ENCODE measurements at regions not wholly inside any gene's neighbourhood (a gene's known extent, or its start where the extent isn't known, plus 50 kb on each side); places are given as distances from the start of the nearest gene placed in this dataset.

- no peak for TF ChIP-seq CSDC2 (CRISPR knock-in tag; IDR thresholded peaks at IDR 0.05)
- TF ChIP-seq, protein P1, sequence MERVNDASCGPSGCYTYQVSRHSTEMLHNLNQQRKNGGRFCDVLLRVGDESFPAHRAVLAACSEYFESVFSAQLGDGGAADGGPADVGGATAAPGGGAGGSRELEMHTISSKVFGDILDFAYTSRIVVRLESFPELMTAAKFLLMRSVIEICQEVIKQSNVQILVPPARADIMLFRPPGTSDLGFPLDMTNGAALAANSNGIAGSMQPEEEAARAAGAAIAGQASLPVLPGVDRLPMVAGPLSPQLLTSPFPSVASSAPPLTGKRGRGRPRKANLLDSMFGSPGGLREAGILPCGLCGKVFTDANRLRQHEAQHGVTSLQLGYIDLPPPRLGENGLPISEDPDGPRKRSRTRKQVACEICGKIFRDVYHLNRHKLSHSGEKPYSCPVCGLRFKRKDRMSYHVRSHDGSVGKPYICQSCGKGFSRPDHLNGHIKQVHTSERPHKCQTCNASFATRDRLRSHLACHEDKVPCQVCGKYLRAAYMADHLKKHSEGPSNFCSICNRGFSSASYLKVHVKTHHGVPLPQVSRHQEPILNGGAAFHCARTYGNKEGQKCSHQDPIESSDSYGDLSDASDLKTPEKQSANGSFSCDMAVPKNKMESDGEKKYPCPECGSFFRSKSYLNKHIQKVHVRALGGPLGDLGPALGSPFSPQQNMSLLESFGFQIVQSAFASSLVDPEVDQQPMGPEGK (CRISPR knock-in tag; IDR thresholded peaks at IDR 0.05; ENCODE audit: borderline replicate concordance): no peak
- no peak for TF ChIP-seq ZFP3 (CRISPR knock-in tag; IDR thresholded peaks at IDR 0.05)
- TF ChIP-seq ZFP30 (CRISPR knock-in tag; IDR thresholded peaks at IDR 0.05): no peak
- TF ChIP-seq SNAI2 (CRISPR knock-in tag; IDR thresholded peaks at IDR 0.05): no peak
- TF ChIP-seq RARB (CRISPR knock-in tag; IDR thresholded peaks at IDR 0.05): no peak
- TF ChIP-seq ZNF8 (CRISPR knock-in tag; IDR thresholded peaks at IDR 0.05): no peak
- TF ChIP-seq, protein P2, sequence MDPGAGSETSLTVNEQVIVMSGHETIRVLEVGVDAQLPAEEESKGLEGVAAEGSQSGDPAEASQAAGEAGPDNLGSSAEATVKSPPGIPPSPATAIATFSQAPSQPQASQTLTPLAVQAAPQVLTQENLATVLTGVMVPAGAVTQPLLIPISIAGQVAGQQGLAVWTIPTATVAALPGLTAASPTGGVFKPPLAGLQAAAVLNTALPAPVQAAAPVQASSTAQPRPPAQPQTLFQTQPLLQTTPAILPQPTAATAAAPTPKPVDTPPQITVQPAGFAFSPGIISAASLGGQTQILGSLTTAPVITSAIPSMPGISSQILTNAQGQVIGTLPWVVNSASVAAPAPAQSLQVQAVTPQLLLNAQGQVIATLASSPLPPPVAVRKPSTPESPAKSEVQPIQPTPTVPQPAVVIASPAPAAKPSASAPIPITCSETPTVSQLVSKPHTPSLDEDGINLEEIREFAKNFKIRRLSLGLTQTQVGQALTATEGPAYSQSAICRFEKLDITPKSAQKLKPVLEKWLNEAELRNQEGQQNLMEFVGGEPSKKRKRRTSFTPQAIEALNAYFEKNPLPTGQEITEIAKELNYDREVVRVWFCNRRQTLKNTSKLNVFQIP (CRISPR knock-in tag; IDR thresholded peaks at IDR 0.05; ENCODE audit: borderline replicate concordance, low read depth): no peak
- TF ChIP-seq ZNF565 (CRISPR knock-in tag; conservative IDR thresholded peaks at IDR 0.05; ENCODE audit: low read depth): no peak
- no peak for TF ChIP-seq ARNTL (CRISPR knock-in tag; IDR thresholded peaks at IDR 0.05; ENCODE audit: borderline replicate concordance, low read depth)
- TF ChIP-seq, protein P3, sequence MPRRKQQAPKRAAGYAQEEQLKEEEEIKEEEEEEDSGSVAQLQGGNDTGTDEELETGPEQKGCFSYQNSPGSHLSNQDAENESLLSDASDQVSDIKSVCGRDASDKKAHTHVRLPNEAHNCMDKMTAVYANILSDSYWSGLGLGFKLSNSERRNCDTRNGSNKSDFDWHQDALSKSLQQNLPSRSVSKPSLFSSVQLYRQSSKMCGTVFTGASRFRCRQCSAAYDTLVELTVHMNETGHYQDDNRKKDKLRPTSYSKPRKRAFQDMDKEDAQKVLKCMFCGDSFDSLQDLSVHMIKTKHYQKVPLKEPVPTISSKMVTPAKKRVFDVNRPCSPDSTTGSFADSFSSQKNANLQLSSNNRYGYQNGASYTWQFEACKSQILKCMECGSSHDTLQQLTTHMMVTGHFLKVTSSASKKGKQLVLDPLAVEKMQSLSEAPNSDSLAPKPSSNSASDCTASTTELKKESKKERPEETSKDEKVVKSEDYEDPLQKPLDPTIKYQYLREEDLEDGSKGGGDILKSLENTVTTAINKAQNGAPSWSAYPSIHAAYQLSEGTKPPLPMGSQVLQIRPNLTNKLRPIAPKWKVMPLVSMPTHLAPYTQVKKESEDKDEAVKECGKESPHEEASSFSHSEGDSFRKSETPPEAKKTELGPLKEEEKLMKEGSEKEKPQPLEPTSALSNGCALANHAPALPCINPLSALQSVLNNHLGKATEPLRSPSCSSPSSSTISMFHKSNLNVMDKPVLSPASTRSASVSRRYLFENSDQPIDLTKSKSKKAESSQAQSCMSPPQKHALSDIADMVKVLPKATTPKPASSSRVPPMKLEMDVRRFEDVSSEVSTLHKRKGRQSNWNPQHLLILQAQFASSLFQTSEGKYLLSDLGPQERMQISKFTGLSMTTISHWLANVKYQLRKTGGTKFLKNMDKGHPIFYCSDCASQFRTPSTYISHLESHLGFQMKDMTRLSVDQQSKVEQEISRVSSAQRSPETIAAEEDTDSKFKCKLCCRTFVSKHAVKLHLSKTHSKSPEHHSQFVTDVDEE (CRISPR knock-in tag; IDR thresholded peaks at IDR 0.05): no peak
- no peak for TF ChIP-seq ZNF70 (CRISPR knock-in tag; IDR thresholded peaks at IDR 0.05)
- TF ChIP-seq, protein P4, sequence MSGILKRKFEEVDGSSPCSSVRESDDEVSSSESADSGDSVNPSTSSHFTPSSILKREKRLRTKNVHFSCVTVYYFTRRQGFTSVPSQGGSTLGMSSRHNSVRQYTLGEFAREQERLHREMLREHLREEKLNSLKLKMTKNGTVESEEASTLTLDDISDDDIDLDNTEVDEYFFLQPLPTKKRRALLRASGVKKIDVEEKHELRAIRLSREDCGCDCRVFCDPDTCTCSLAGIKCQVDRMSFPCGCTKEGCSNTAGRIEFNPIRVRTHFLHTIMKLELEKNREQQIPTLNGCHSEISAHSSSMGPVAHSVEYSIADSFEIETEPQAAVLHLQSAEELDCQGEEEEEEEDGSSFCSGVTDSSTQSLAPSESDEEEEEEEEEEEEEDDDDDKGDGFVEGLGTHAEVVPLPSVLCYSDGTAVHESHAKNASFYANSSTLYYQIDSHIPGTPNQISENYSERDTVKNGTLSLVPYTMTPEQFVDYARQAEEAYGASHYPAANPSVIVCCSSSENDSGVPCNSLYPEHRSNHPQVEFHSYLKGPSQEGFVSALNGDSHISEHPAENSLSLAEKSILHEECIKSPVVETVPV (CRISPR knock-in tag; IDR thresholded peaks at IDR 0.05): no peak
- no peak for TF ChIP-seq OSR1 (CRISPR knock-in tag; IDR thresholded peaks at IDR 0.05)
These were observed 1916.7 kb downstream of the EFNA5 start for GRCh38 chr5:105754056-105754455.
